ENCODE measurements at regions not wholly inside any gene's neighbourhood (a gene's known extent, or its start where the extent isn't known, plus 50 kb on each side); places are given as distances from the start of the nearest gene placed in this dataset.

- no peak for TF ChIP-seq CTCF (conservative IDR thresholded peaks at IDR 0.05; ENCODE audit: low read length)
- no peak for TF ChIP-seq EZH2phosphoT487 (IDR thresholded peaks at IDR 0.05; ENCODE audit: borderline replicate concordance)
Observed at GRCh38 chr13:34523406-34523805, 418.7 kb upstream of the NBEA start.
